CD4-positive, alpha-beta T cell treated with Interleukin-6 at 100 ng/mL for 8 hours (primary cell): ENCODE measurements at regions not wholly inside any gene's neighbourhood (a gene's known extent, or its start where the extent isn't known, plus 50 kb on each side); places are given as distances from the start of the nearest gene placed in this dataset.

Experiments used
- DNase-seq: peaks from one replicate; pipeline ENCODE4 v3.0.0-alpha.2; 2020; ENCODE audit warnings: mixed read lengths, low spot score

- no peak for DNase-seq
These were observed 61.5 kb upstream of the CRBN start for GRCh38 chr3:3240986-3241385.

- no peak for DNase-seq
These were observed 58.5 kb upstream of the CRBN start for GRCh38 chr3:3237979-3238378.

GRCh38 chr3:3232251-3232650 lies 52.8 kb upstream of the CRBN start:
- no peak for DNase-seq
